ENCODE measurements at regions not wholly inside any gene's neighbourhood (a gene's known extent, or its start where the extent isn't known, plus 50 kb on each side); places are given as distances from the start of the nearest gene placed in this dataset.

DNA sequence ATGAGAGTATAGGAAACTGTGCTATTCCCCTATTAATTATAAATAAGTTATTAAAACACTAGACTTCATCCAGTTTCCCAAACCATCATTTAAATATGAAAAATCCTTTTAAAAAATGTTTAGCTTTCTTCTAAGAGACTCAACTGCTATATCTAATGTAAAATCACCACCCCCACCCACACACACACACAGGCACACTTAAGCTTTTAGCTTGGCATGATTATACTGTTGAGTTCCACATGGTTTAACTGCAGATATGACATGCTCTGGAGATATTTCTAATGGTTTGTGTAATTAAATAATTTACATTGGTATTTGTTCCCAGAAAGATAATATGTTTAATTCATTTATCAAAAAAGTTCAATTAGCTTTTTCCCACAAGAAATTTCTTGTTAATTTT lies 1700.1 kb upstream of the SLC10A2 start:
- Histone ChIP-seq H3K4me1 (no peaks in the 10 kb centered on the region), H3K4me3 (no peak overlapping the region), H3K36me3 (no peaks in the 10 kb centered on the region), H3K27ac (no peak overlapping the region), H3K27me3 (no peaks in the 10 kb centered on the region), H3K9me3 (no peaks in the 10 kb centered on the region)
- DNase-seq (ENCODE audit: low spot score), result no peak
- no peak for TF ChIP-seq CTCF (IDR thresholded peaks at IDR 0.05)

DNA sequence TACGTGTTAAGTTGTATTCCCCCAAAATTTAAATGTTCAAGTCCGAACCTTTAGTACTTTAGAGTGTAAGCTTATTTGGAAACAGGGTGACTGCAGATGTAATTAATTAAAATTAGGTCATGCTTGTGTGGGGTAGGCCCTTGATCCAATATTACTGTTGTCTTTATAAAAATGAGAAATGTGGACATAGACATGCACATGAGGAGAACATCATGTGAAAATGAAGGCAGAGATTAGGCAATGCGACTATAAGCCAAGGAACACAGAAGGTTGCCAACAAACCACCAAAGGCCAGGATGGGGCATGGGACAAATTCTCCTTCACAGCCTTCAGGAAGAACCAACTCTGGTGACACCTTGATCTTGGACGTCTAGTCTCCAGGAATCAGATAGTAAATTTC lies 1698.4 kb upstream of the SLC10A2 start:
- H3K36me3 ChIP-seq, result no peaks in the 10 kb centered on the region
- no peak for TF ChIP-seq CTCF (IDR thresholded peaks at IDR 0.05)
- no peak for DNase-seq (ENCODE audit: low spot score)
- H3K9me3 ChIP-seq, result no peaks in the 10 kb centered on the region
- H3K27ac ChIP-seq, result no peak overlapping the region
- H3K27me3 ChIP-seq, result no peaks in the 10 kb centered on the region
- no peak overlapping the region for H3K4me3 ChIP-seq
- H3K4me1 ChIP-seq, result no peaks in the 10 kb centered on the region

- DNase-seq (ENCODE audit: low spot score), result no peak
- no peaks in the 10 kb centered on the region for H3K36me3 ChIP-seq
- H3K27me3 ChIP-seq, result no peaks in the 10 kb centered on the region
- no peak for TF ChIP-seq CTCF (IDR thresholded peaks at IDR 0.05)
- no peak overlapping the region for H3K4me3 ChIP-seq
- H3K27ac ChIP-seq, result no peak overlapping the region
- H3K4me1 ChIP-seq, result no peaks in the 10 kb centered on the region
- H3K9me3 ChIP-seq, result no peaks in the 10 kb centered on the region
Measured at GRCh38 chr13:104759069-104759468, 1692.9 kb upstream of the SLC10A2 start.

DNA sequence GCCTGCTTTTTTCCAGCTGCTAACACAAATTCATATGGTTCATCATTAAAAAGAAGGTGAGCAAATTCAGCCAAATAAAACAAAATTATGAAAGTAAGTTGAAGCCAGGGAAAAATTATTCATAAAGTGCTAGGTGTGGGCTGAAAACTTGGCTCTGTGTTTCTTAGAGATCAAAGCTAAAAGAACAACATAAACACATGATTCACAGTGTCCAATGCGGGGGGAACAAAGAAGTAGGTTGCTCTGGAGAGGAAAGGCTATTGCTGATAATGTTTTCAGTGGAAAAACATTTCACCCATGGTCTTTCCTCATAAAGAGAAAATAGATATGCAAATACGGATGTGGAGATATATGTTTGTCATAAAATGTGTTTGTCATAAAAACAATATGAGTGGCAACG lies 1691.5 kb upstream of the SLC10A2 start:
- H3K9me3 ChIP-seq, result no peaks in the 10 kb centered on the region
- H3K4me3 ChIP-seq, result no peak overlapping the region
- no peak for DNase-seq (ENCODE audit: low spot score)

DNA sequence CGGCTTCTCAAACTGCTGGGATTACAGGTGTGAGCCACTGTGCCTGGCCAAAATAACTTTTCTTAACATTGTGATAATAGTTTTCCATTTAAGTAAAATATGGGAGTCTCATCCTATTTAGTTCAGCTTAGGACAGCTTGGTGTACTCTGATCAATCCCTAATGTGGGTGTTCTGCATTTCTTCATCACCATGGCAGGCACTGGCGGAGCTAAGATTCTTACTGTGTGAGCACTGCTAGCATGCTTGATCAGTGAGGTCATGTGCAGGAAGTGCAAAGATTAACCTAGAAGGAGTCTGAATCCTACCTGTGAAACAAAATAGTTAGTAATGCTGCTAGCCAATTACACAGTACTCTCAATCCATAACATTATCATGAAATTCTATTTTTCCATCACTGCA lies 1684.2 kb upstream of the SLC10A2 start:
- Histone ChIP-seq H3K27me3 (no peaks in the 10 kb centered on the region), H3K4me1 (no peaks in the 10 kb centered on the region), H3K27ac (no peak overlapping the region), H3K36me3 (no peaks in the 10 kb centered on the region), H3K4me3 (no peak overlapping the region), H3K9me3 (no peaks in the 10 kb centered on the region)
- TF ChIP-seq CTCF (IDR thresholded peaks at IDR 0.05), result no peak
- no peak for DNase-seq (ENCODE audit: low spot score)

More for the DNA sequence above, 1691.5 kb upstream of the SLC10A2 start:
- no peak overlapping the region for H3K27ac ChIP-seq
- TF ChIP-seq CTCF (IDR thresholded peaks at IDR 0.05), result no peak
- no peaks in the 10 kb centered on the region for H3K4me1 ChIP-seq
- H3K36me3 ChIP-seq, result no peaks in the 10 kb centered on the region
- no peaks in the 10 kb centered on the region for H3K27me3 ChIP-seq

DNA sequence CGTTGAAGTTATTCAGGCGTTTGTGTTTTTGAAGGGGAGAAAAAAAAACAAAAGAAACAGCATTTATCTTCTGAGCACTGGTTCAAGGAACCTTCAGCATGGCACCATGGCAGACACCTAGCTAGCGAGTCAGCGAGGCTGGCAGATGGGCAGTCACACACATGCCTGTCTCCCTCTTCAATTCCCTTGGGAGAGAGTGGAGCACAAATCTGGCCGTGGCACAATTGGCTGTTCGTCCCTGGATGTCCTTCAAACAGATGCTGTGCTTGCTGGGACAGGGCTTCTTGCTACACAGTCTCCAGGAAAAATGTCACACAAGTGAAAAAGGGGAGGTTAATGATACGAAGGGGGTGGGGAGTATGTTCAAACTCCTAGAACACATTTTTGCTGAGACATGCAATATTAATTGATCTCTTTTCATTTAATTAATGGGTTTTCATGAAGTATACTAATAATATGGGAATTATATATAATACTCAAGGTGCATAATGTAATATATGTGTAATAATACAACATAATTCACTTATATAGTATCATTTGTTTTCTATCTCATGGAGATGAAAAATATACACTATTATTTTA lies 1674.5 kb upstream of the SLC10A2 start:
- TF ChIP-seq CTCF (IDR thresholded peaks at IDR 0.05), result no peak
- H3K27me3 ChIP-seq, result no peaks in the 10 kb centered on the region
- H3K4me3 ChIP-seq, result no peak overlapping the region
- no peak overlapping the region for H3K27ac ChIP-seq
- H3K9me3 ChIP-seq, result no peaks in the 10 kb centered on the region
- H3K4me1 ChIP-seq, result no peaks in the 10 kb centered on the region
- DNase-seq (ENCODE audit: low spot score), result no peak
- H3K36me3 ChIP-seq, result no peaks in the 10 kb centered on the region

Measured in right atrium auricular region (tissue), 2 donors.